ENCODE measurements at regions not wholly inside any gene's neighbourhood (a gene's known extent, or its start where the extent isn't known, plus 50 kb on each side); places are given as distances from the start of the nearest gene placed in this dataset.

DNA sequence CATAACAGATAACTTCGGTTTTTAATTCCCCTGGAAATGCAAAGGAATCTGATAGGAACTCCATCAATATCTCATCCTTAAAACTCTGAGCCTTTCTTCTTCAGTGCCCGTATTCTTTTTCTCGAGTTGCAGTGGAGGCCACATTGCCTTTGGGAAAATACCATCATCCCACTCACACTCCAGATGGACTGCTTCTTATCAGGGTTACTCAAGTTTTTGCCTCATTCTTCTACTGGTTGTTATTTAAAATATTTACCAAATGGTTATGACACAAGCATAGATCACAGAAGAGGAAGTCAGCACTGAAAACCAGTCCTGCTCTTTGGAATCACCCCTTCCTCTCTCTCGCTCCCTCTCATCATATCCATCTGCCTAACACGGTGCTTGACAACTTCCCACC is 1020.5 kb upstream of the SLC10A2 start:
- ATAC-seq (no peak), DNase-seq (no peak)
- Histone ChIP-seq H3K4me3 (ENCODE audit: low read length) (no peak overlapping the region), H3K27me3 (ENCODE audit: low read length) (no peaks in the 10 kb centered on the region), H3K9ac (ENCODE audit: low read length) (no peak overlapping the region), H2AFZ (ENCODE audit: low read length) (no peak overlapping the region), H3K27ac (ENCODE audit: low read length) (no peak overlapping the region), H4K20me1 (ENCODE audit: low read length) (no peaks in the 10 kb centered on the region), H3F3A (ENCODE audit: low read length, unreplicated experiment) (no peaks in the 10 kb centered on the region), H3K4me1 (ENCODE audit: insufficient read depth, low read length) (no peaks in the 10 kb centered on the region), H3K79me2 (ENCODE audit: low read length) (no peaks in the 10 kb centered on the region), H3K9me2 (replicated peaks; ENCODE audit: low read length) (no peaks in the 10 kb centered on the region), H3K9me3 (ENCODE audit: low read length) (no peaks in the 10 kb centered on the region), H3K4me2 (ENCODE audit: low read length) (no peak overlapping the region), H3K36me3 (ENCODE audit: low read depth, low read length) (no peaks in the 10 kb centered on the region)
- ChIA-PET POLR2A (ENCODE audit: unreplicated experiment) (no interaction called here), CTCF (no interaction called here)
- intact Hi-C loops (cut with micrococcal nuclease): no loop called here
- no TSS peak for BruUV-seq (replicated peaks)
- TF ChIP-seq, protein P1, sequence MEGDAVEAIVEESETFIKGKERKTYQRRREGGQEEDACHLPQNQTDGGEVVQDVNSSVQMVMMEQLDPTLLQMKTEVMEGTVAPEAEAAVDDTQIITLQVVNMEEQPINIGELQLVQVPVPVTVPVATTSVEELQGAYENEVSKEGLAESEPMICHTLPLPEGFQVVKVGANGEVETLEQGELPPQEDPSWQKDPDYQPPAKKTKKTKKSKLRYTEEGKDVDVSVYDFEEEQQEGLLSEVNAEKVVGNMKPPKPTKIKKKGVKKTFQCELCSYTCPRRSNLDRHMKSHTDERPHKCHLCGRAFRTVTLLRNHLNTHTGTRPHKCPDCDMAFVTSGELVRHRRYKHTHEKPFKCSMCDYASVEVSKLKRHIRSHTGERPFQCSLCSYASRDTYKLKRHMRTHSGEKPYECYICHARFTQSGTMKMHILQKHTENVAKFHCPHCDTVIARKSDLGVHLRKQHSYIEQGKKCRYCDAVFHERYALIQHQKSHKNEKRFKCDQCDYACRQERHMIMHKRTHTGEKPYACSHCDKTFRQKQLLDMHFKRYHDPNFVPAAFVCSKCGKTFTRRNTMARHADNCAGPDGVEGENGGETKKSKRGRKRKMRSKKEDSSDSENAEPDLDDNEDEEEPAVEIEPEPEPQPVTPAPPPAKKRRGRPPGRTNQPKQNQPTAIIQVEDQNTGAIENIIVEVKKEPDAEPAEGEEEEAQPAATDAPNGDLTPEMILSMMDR (conservative IDR thresholded peaks at IDR 0.05; ENCODE audit: low read depth, low read length): no peak
- TF ChIP-seq EZH2phosphoT487 (IDR thresholded peaks at IDR 0.05; ENCODE audit: borderline replicate concordance, low read length): no peak
- TF ChIP-seq EZH2 (IDR thresholded peaks at IDR 0.05; ENCODE audit: low read length, unreplicated experiment): no peak

DNA sequence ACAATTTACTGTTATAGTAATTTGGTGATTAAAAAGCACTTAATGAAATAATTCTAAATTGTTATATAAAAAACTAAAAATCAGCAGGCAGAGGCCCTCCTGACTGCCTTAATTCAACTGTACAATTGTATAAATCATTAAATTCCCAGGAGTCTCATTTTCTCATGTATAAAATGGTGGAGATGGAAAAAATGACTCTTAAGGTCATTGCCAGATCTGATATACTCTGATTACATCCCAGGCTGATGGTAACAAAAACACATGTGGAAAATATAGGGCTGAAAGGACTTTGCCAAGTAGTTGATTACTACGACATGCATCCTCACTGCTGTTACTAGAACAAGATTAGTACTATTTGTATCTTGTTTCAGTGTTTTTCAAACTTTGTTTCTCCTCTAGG is 1020.0 kb upstream of the SLC10A2 start:
- DNase-seq: no peak
- Histone ChIP-seq H3K4me3 (ENCODE audit: low read length) (no peak overlapping the region), H3K9me2 (replicated peaks; ENCODE audit: low read length) (no peaks in the 10 kb centered on the region), H3K9me3 (ENCODE audit: low read length) (no peaks in the 10 kb centered on the region), H3K9ac (ENCODE audit: low read length) (no peak overlapping the region), H3K79me2 (ENCODE audit: low read length) (no peaks in the 10 kb centered on the region), H3K27ac (ENCODE audit: low read length) (no peak overlapping the region), H3K4me2 (ENCODE audit: low read length) (no peak overlapping the region), H3K4me1 (ENCODE audit: insufficient read depth, low read length) (no peaks in the 10 kb centered on the region), H3K36me3 (ENCODE audit: low read depth, low read length) (no peaks in the 10 kb centered on the region), H3F3A (ENCODE audit: low read length, unreplicated experiment) (no peaks in the 10 kb centered on the region), H2AFZ (ENCODE audit: low read length) (no peak overlapping the region), H3K27me3 (ENCODE audit: low read length) (no peaks in the 10 kb centered on the region), H4K20me1 (ENCODE audit: low read length) (no peaks in the 10 kb centered on the region)
- intact Hi-C loops (cut with micrococcal nuclease): no loop called here
- ChIA-PET POLR2A (ENCODE audit: unreplicated experiment) (no interaction called here), CTCF (no interaction called here)
- no TSS peak for BruUV-seq (replicated peaks)
- no peak for ATAC-seq
- TF ChIP-seq, protein P1 (conservative IDR thresholded peaks at IDR 0.05; ENCODE audit: low read depth, low read length): no peak
- TF ChIP-seq EZH2phosphoT487 (IDR thresholded peaks at IDR 0.05; ENCODE audit: borderline replicate concordance, low read length) (no peak), EZH2 (IDR thresholded peaks at IDR 0.05; ENCODE audit: low read length, unreplicated experiment) (no peak)

DNA sequence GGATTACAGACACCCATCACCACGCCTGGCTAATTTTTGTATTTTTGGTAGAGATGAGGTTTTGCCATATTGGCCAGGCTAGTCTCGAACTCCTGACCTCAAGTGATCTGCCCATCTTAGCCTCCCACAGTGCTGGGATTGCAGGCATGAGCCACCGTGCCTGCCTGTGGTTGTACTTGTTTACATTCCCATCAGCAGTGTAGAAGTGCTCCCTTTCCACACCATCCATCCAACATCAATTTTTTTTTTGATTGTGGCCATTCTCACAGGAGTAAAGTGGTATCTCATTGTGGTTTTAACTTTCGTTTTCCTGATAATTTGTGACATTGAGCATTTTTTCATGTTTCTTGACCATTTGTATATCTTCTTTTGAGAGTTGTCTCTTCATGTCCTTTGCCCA is 1019.4 kb upstream of the SLC10A2 start:
- no peak for DNase-seq
- ChIA-PET CTCF (no interaction called here), POLR2A (ENCODE audit: unreplicated experiment) (no interaction called here)
- BruUV-seq (replicated peaks): no TSS peak
- Histone ChIP-seq H3K9me2 (replicated peaks; ENCODE audit: low read length) (no peaks in the 10 kb centered on the region), H3K4me1 (ENCODE audit: insufficient read depth, low read length) (no peaks in the 10 kb centered on the region), H3K4me2 (ENCODE audit: low read length) (no peak overlapping the region), H3K4me3 (ENCODE audit: low read length) (no peak overlapping the region), H3K27ac (ENCODE audit: low read length) (no peak overlapping the region), H3K9me3 (ENCODE audit: low read length) (no peaks in the 10 kb centered on the region), H4K20me1 (ENCODE audit: low read length) (no peaks in the 10 kb centered on the region), H2AFZ (ENCODE audit: low read length) (no peak overlapping the region), H3K79me2 (ENCODE audit: low read length) (no peaks in the 10 kb centered on the region), H3F3A (ENCODE audit: low read length, unreplicated experiment) (no peaks in the 10 kb centered on the region), H3K36me3 (ENCODE audit: low read depth, low read length) (no peaks in the 10 kb centered on the region), H3K9ac (ENCODE audit: low read length) (no peak overlapping the region), H3K27me3 (ENCODE audit: low read length) (no peaks in the 10 kb centered on the region)
- ATAC-seq: no peak
- TF ChIP-seq, protein P1 (conservative IDR thresholded peaks at IDR 0.05; ENCODE audit: low read depth, low read length): no peak
- TF ChIP-seq EZH2 (IDR thresholded peaks at IDR 0.05; ENCODE audit: low read length, unreplicated experiment) (no peak), EZH2phosphoT487 (IDR thresholded peaks at IDR 0.05; ENCODE audit: borderline replicate concordance, low read length) (no peak)
- intact Hi-C loops (cut with micrococcal nuclease): no loop called here
